ENCODE measurements at regions not wholly inside any gene's neighbourhood (a gene's known extent, or its start where the extent isn't known, plus 50 kb on each side); places are given as distances from the start of the nearest gene placed in this dataset.

DNA sequence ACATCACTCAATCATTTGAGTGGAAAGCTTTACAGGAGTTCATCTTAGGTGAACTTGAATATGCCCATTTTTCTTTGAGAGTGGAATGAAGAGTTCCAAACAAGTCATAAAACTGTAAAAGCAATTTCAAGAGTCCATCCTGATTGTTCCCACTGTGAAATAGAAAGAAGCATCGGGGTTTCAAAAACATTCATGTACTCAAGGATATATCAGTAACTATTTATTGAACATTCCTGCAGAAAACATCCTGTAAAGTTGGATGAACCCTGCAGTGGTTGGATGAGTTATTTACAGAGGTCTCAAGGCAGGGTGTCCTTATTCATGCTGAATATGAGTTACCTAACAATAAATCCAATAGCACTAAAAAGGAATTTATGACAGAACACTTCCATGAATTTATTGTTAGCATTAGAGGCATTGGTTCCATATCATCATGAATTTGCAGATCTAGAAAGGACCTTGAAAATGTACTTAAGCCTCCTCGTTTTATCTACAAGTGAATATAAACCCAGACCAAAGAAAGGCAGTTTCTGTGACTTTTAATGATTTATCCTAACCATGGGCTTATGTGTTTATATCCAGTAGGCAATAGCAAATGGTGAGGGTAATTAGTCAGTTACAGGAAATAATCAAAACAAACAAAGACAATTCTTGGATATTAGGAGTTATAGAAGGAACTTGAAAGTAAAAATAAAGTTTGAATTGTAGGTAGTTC is 361.9 kb upstream of the KCNMB2 start:
- no peaks in the 10 kb centered on the region for H3K4me1 ChIP-seq (ENCODE audit: insufficient read depth, low read length)
- no peak overlapping the region for H3K9ac ChIP-seq (ENCODE audit: low read depth, low read length)
- H3K4me3 ChIP-seq (ENCODE audit: low read length) = no peak overlapping the region
- no peaks in the 10 kb centered on the region for H3K27me3 ChIP-seq (ENCODE audit: insufficient read depth, low read length)
- no peaks in the 10 kb centered on the region for H3K9me3 ChIP-seq (ENCODE audit: insufficient read depth, low read depth, low read length)
- H3K27ac ChIP-seq (ENCODE audit: low read length) = no peak overlapping the region
- H3K36me3 ChIP-seq (ENCODE audit: insufficient read depth, low read depth, low read length) = no peaks in the 10 kb centered on the region

DNA sequence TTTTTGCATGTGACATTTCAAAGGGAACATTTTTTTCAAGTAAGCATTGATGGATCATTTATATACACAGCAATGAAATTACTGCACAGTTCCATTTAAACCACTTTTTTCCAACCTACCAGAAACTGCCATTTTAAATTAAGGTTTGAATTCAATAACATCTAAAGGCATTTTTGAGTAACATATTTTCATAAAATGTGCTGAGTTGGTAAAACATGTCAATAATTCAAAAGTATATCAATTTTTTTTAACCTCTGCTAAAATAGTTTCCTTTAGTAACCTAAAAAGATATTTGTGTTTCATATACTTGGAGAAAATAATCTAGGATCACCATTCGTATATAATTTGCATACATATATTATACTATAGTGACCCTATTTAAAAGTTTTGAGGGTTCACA is 355.1 kb upstream of the KCNMB2 start:
- H3K4me3 ChIP-seq (ENCODE audit: low read length) = no peak overlapping the region
- no peak overlapping the region for H3K27ac ChIP-seq (ENCODE audit: low read length)
- H3K4me1 ChIP-seq (ENCODE audit: insufficient read depth, low read length) = peaks cover 12% of the 10 kb centered on the region; the same call in 1 of the 2 replicates
- H3K9ac ChIP-seq (ENCODE audit: low read depth, low read length) = no peak overlapping the region
- no peaks in the 10 kb centered on the region for H3K27me3 ChIP-seq (ENCODE audit: insufficient read depth, low read length)
- no peaks in the 10 kb centered on the region for H3K36me3 ChIP-seq (ENCODE audit: insufficient read depth, low read depth, low read length)
- no peaks in the 10 kb centered on the region for H3K9me3 ChIP-seq (ENCODE audit: insufficient read depth, low read depth, low read length)

DNA sequence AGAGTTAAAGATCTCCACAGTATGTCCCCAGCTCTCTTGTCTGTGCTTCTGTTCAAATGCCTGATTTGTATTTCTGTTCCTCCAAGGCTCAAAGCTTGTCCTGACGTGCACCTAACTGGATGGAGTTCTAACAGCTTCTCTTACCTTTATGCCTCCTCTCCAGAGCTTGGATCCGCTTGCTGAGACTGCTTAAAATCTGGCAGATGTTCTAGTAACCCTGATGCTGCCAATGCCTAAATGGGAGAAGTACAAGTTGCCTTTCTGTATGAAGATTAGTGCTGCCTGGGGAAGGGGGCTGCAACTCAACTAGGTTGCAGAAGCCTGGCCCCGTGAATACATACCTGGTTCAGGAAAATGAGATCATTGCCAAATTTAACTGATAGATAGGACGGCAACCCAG is 354.5 kb upstream of the KCNMB2 start:
- H3K27ac ChIP-seq (ENCODE audit: low read length) = no peak overlapping the region
- H3K36me3 ChIP-seq (ENCODE audit: insufficient read depth, low read depth, low read length) = no peaks in the 10 kb centered on the region
- no peak overlapping the region for H3K9ac ChIP-seq (ENCODE audit: low read depth, low read length)
- no peaks in the 10 kb centered on the region for H3K27me3 ChIP-seq (ENCODE audit: insufficient read depth, low read length)
- H3K9me3 ChIP-seq (ENCODE audit: insufficient read depth, low read depth, low read length) = no peaks in the 10 kb centered on the region
- H3K4me3 ChIP-seq (ENCODE audit: low read length) = no peak overlapping the region
- H3K4me1 ChIP-seq (ENCODE audit: insufficient read depth, low read length) = peaks cover 12% of the 10 kb centered on the region; the same call in 1 of the 2 replicates

DNA sequence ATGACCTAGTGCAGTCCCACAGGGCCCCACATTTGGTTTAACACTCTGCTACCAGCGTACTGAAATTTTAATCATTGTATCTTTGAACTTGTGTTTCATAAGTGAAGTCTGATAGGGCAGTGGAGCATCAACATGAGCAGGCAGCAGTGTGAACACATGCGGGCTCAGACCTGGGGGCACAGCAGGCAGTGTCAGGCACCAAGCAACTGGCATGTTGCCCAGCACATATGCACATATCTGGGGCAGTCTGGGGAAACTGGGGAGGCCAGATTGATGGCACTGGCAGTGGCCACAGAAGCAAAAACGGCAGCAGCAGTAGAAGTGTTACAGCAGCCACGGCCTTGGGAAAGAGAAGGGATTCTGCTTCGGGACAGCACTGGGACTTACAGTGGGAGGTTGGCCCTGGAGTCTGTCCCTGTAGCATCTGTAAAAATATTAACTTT is 353.9 kb upstream of the KCNMB2 start:
- Histone ChIP-seq H3K9me3 (ENCODE audit: insufficient read depth, low read depth, low read length) (no peaks in the 10 kb centered on the region), H3K36me3 (ENCODE audit: insufficient read depth, low read depth, low read length) (no peaks in the 10 kb centered on the region), H3K27ac (ENCODE audit: low read length) (no peak overlapping the region), H3K4me3 (ENCODE audit: low read length) (no peak overlapping the region), H3K9ac (ENCODE audit: low read depth, low read length) (no peak overlapping the region), H3K4me1 (ENCODE audit: insufficient read depth, low read length) (peaks cover 12% of the 10 kb centered on the region; the same call in 1 of the 2 replicates), H3K27me3 (ENCODE audit: insufficient read depth, low read length) (no peaks in the 10 kb centered on the region)

DNA sequence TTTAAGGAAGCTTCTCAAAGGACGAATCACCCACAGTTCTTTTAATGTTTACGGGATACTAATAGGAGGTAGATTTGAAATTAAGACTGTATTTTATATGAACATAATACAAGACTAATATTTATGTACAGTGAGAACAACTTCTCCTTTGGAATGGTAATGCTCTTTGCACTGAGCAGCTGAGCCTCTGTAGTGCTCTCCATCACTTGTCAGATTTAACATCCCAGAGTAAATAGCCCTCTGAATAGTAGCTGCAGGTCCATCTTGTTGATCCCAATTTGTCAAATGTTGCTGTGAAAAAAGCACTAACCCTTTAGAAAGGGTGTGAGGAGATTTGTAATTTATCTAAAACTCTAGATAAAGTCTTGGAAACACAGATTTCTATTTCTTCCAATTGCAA is 351.4 kb upstream of the KCNMB2 start:
- no peak overlapping the region for H3K9ac ChIP-seq (ENCODE audit: low read depth, low read length)
- no peaks in the 10 kb centered on the region for H3K36me3 ChIP-seq (ENCODE audit: insufficient read depth, low read depth, low read length)
- no peaks in the 10 kb centered on the region for H3K9me3 ChIP-seq (ENCODE audit: insufficient read depth, low read depth, low read length)
- H3K27ac ChIP-seq (ENCODE audit: low read length) = no peak overlapping the region
- no peaks in the 10 kb centered on the region for H3K27me3 ChIP-seq (ENCODE audit: insufficient read depth, low read length)
- no peak overlapping the region for H3K4me3 ChIP-seq (ENCODE audit: low read length)
- peaks cover 16% of the 10 kb centered on the region; the same call in 1 of the 2 replicates for H3K4me1 ChIP-seq (ENCODE audit: insufficient read depth, low read length)

DNA sequence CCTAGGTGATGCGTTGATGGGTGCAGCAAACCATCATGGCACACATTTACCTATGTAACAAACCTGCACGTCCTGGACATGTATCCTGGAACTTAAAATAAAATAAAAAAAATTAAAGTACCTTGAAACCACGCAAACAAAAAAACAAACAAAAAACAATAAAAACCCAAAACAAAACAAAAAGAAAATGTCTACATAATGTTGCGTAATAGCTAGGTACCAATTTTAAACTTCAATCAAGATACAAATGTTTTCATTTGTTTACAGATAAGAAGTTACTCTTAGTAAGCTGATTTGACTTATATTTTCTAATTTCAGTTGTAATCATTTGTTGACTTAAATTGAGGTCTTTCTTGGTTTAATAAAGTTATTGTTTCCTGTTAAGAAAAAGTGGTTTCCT is 349.6 kb upstream of the KCNMB2 start:
- Histone ChIP-seq H3K27ac (ENCODE audit: low read length) (no peak overlapping the region), H3K27me3 (ENCODE audit: insufficient read depth, low read length) (no peaks in the 10 kb centered on the region), H3K4me1 (ENCODE audit: insufficient read depth, low read length) (peaks cover 22% of the 10 kb centered on the region; the same call in 1 of the 2 replicates), H3K9ac (ENCODE audit: low read depth, low read length) (no peak overlapping the region), H3K4me3 (ENCODE audit: low read length) (no peak overlapping the region), H3K9me3 (ENCODE audit: insufficient read depth, low read depth, low read length) (no peaks in the 10 kb centered on the region), H3K36me3 (ENCODE audit: insufficient read depth, low read depth, low read length) (no peaks in the 10 kb centered on the region)

DNA sequence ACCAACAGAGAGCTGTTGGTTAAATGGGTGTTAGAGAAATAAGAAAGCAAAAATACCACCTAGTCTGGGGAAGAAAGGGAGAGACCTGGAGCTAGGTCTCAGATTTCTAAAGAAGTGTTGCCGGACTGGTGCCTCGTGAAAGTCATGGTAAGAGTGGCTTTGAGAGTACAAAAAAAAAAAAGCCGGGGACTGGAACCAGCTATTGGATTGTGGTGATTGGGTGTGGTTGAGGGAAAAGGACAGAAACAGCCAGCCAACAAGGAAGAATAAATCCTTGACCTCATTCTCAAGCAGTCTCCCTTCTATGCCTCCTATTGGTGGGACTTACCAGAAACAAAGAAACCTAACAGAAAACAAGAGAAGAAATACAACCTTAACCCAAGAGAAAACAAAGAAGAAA is 346.4 kb upstream of the KCNMB2 start:
- Histone ChIP-seq H3K36me3 (ENCODE audit: insufficient read depth, low read depth, low read length) (no peaks in the 10 kb centered on the region), H3K27me3 (ENCODE audit: insufficient read depth, low read length) (no peaks in the 10 kb centered on the region), H3K9me3 (ENCODE audit: insufficient read depth, low read depth, low read length) (no peaks in the 10 kb centered on the region), H3K4me3 (ENCODE audit: low read length) (no peak overlapping the region), H3K27ac (ENCODE audit: low read length) (no peak overlapping the region), H3K9ac (ENCODE audit: low read depth, low read length) (no peak overlapping the region), H3K4me1 (ENCODE audit: insufficient read depth, low read length) (peaks cover 15% of the 10 kb centered on the region; the same call in 1 of the 2 replicates)

DNA sequence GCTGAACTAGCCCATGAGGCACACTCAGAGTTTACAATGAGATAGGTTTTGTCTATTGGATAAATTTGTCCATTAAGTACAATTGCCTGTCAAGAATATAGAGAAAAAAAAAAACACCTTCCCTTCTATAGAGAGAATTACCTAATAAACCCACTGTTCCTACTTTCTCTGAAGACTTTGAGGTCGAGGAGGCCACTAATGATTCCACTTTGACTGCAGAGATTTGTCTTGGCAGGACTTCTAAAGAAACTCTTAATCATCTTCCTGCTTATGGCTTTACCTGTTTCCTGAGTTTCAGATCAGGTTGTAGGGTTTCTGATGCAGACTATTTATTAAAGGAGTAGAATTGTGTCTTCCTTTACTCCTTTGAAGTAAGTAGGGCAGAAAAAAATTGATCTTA is 342.4 kb upstream of the KCNMB2 start:
- Histone ChIP-seq H3K9me3 (ENCODE audit: insufficient read depth, low read depth, low read length) (no peaks in the 10 kb centered on the region), H3K4me3 (ENCODE audit: low read length) (no peak overlapping the region)

DNA sequence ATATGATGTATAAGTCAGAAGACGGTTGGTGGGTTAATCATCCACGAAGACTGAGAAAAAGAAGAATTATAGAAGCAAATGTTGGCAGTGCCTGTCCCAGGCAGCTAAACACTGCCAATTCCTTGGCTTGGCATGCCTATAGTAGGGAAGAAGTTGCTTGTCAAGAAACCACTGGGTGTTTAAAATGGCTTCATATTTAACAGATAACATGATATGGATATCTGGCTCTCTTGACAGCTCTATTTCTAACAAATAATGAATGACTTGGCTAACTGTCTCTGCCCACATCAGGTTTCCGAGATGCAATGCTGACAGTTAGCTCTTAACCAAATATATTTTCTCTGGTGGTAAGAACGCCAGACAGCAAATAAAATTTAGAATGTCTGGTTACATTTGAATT is 341.7 kb upstream of the KCNMB2 start:
- no peaks in the 10 kb centered on the region for H3K9me3 ChIP-seq (ENCODE audit: insufficient read depth, low read depth, low read length)
- H3K36me3 ChIP-seq (ENCODE audit: insufficient read depth, low read depth, low read length) = no peaks in the 10 kb centered on the region
- no peaks in the 10 kb centered on the region for H3K27me3 ChIP-seq (ENCODE audit: insufficient read depth, low read length)
- H3K4me3 ChIP-seq (ENCODE audit: low read length) = no peak overlapping the region
- H3K9ac ChIP-seq (ENCODE audit: low read depth, low read length) = no peak overlapping the region
- H3K27ac ChIP-seq (ENCODE audit: low read length) = no peak overlapping the region
- H3K4me1 ChIP-seq (ENCODE audit: insufficient read depth, low read length) = peaks cover 13% of the 10 kb centered on the region; the same call in 1 of the 2 replicates

More for the DNA sequence above, 342.4 kb upstream of the KCNMB2 start:
- H3K9ac ChIP-seq (ENCODE audit: low read depth, low read length) = no peak overlapping the region
- H3K4me1 ChIP-seq (ENCODE audit: insufficient read depth, low read length) = peaks cover 15% of the 10 kb centered on the region; the same call in 1 of the 2 replicates
- no peaks in the 10 kb centered on the region for H3K27me3 ChIP-seq (ENCODE audit: insufficient read depth, low read length)
- H3K36me3 ChIP-seq (ENCODE audit: insufficient read depth, low read depth, low read length) = no peaks in the 10 kb centered on the region
- H3K27ac ChIP-seq (ENCODE audit: low read length) = no peak overlapping the region

DNA sequence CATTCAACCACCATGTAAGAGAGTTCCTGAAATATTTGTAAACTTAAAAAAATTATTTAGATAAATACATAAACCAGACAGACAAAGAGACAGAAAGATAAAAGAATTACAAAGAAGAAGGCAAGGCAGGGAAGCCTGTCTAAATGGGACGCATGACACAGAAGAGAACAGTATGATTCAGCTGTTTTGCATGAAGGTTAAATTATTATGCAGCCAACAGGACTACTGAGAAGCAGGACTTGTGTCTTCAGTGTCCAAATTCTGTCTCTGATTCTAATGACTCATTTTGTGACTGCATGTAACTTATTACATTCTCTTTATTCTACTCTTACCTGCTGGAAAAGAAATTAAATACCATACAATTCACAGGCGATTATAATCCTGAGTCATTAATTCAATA is 340.4 kb upstream of the KCNMB2 start:
- Histone ChIP-seq H3K4me3 (ENCODE audit: low read length) (no peak overlapping the region), H3K4me1 (ENCODE audit: insufficient read depth, low read length) (peaks cover 7% of the 10 kb centered on the region; the same call in 1 of the 2 replicates), H3K27ac (ENCODE audit: low read length) (no peak overlapping the region), H3K27me3 (ENCODE audit: insufficient read depth, low read length) (no peaks in the 10 kb centered on the region), H3K9ac (ENCODE audit: low read depth, low read length) (no peak overlapping the region), H3K9me3 (ENCODE audit: insufficient read depth, low read depth, low read length) (no peaks in the 10 kb centered on the region), H3K36me3 (ENCODE audit: insufficient read depth, low read depth, low read length) (no peaks in the 10 kb centered on the region)

DNA sequence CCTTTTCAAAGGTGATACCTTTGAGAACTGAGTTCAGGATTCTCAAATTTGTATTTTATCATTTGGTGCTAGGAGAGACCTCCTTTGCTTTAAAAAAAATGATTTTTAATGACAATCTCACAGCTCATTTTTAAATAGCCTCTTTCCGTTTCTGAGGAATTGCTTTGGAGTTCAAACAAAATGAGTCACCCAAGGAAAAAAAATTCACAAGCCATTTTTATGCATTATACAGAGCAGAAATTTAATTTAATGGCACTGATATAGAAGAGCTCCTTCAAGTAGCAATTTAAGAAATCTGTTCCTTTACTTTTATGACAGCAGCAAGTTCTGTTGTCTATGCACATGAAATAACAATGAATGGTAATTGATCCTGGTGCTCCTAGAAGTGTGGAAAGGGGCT is 337.9 kb upstream of the KCNMB2 start:
- H3K27ac ChIP-seq (ENCODE audit: low read length) = no peak overlapping the region
- H3K4me1 ChIP-seq (ENCODE audit: insufficient read depth, low read length) = no peaks in the 10 kb centered on the region
- no peak overlapping the region for H3K9ac ChIP-seq (ENCODE audit: low read depth, low read length)
- H3K36me3 ChIP-seq (ENCODE audit: insufficient read depth, low read depth, low read length) = no peaks in the 10 kb centered on the region
- no peaks in the 10 kb centered on the region for H3K9me3 ChIP-seq (ENCODE audit: insufficient read depth, low read depth, low read length)
- H3K27me3 ChIP-seq (ENCODE audit: insufficient read depth, low read length) = no peaks in the 10 kb centered on the region
- no peak overlapping the region for H3K4me3 ChIP-seq (ENCODE audit: low read length)

DNA sequence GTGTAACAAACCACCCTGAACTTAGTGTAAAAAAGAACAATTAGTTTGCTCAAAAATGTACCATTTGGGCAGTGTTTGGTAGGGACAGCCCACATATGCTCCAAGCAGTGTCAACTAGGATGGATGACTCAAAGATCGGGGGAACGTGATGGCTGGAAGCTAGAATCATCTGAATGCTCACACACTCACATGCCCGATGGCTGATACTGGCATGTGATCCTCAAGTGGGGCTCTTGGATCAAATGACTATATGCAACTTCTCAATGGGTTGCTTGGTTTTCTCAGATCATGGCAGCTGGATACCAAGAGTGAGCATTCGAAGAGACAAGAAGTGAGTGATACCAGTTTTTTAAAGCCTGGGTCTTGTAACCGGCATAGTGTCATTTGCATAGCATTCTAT is 335.9 kb upstream of the KCNMB2 start:
- Histone ChIP-seq H3K4me3 (ENCODE audit: low read length) (no peak overlapping the region), H3K9me3 (ENCODE audit: insufficient read depth, low read depth, low read length) (no peaks in the 10 kb centered on the region)

More for the DNA sequence above, 335.9 kb upstream of the KCNMB2 start:
- Histone ChIP-seq H3K4me1 (ENCODE audit: insufficient read depth, low read length) (no peaks in the 10 kb centered on the region), H3K36me3 (ENCODE audit: insufficient read depth, low read depth, low read length) (no peaks in the 10 kb centered on the region), H3K27me3 (ENCODE audit: insufficient read depth, low read length) (no peaks in the 10 kb centered on the region), H3K9ac (ENCODE audit: low read depth, low read length) (no peak overlapping the region), H3K27ac (ENCODE audit: low read length) (no peak overlapping the region)
